ENCODE measurements at regions not wholly inside any gene's neighbourhood (a gene's known extent, or its start where the extent isn't known, plus 50 kb on each side); places are given as distances from the start of the nearest gene placed in this dataset.

DNA sequence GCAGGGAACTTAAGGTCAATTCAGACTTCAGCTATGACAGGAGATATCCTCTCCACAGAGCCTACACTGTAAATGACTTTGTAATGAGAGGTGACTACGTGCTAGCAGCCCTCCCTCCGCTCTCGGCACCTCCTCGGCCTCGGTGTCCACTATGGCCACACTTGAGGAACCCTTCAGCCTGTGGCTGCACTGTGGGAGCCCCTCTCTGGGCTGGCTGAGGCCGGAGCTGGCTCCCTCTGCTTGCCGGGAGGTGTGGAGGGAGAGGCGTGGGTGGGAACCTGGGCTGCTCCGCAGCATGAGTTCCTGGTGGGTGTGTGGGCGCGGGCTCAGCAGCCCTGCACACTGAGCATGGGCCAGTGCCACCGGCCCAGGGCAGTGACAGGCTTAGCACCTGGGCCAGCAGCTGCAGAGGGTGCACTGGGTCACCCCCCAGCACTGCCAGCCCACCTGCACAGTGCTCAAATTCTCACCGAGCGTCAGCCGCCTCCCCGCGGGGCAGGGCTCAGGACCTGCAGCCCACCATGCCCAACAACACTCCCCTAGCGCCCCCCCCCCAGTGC lies 137.6 kb upstream of the SPACA7 start:
- peaks cover 12% of the 10 kb centered on the region; the same call in 2 of the 3 replicates for H3K36me3 Mint-ChIP-seq (ENCODE audit: low read depth)
- no peak for DNase-seq (ENCODE audit: low spot score)
- Histone ChIP-seq H3K4me2 (no peak overlapping the region), H4K20me1 (replicated peaks; ENCODE audit: insufficient read depth) (no peaks in the 10 kb centered on the region), H3K36me3 (ENCODE audit: insufficient read depth) (no peaks in the 10 kb centered on the region), H3K27ac (ENCODE audit: low read depth) (no peak overlapping the region), H3K4me1 (ENCODE audit: insufficient read depth) (peaks cover under 1% of the 10 kb centered on the region; the same call in 1 of the 2 replicates), H2AFZ (no peak overlapping the region), H3K79me2 (replicated peaks; ENCODE audit: insufficient read depth) (no peaks in the 10 kb centered on the region), H3K27me3 (ENCODE audit: insufficient read depth) (no peaks in the 10 kb centered on the region), H3K9me2 (ENCODE audit: insufficient read depth) (no peaks in the 10 kb centered on the region; the same call in 1 of the 2 replicates), H3K4me3 (no peak overlapping the region), H3F3A (replicated peaks; ENCODE audit: low read depth) (no peaks in the 10 kb centered on the region)
- no peak overlapping the region for H3K4me3 Mint-ChIP-seq
- peaks cover 17% of the 10 kb centered on the region for H3K9me3 Mint-ChIP-seq
- no peak overlapping the region for H3K27ac Mint-ChIP-seq
- H3K4me1 Mint-ChIP-seq, result no peaks in the 10 kb centered on the region
- TF ChIP-seq, protein P1, sequence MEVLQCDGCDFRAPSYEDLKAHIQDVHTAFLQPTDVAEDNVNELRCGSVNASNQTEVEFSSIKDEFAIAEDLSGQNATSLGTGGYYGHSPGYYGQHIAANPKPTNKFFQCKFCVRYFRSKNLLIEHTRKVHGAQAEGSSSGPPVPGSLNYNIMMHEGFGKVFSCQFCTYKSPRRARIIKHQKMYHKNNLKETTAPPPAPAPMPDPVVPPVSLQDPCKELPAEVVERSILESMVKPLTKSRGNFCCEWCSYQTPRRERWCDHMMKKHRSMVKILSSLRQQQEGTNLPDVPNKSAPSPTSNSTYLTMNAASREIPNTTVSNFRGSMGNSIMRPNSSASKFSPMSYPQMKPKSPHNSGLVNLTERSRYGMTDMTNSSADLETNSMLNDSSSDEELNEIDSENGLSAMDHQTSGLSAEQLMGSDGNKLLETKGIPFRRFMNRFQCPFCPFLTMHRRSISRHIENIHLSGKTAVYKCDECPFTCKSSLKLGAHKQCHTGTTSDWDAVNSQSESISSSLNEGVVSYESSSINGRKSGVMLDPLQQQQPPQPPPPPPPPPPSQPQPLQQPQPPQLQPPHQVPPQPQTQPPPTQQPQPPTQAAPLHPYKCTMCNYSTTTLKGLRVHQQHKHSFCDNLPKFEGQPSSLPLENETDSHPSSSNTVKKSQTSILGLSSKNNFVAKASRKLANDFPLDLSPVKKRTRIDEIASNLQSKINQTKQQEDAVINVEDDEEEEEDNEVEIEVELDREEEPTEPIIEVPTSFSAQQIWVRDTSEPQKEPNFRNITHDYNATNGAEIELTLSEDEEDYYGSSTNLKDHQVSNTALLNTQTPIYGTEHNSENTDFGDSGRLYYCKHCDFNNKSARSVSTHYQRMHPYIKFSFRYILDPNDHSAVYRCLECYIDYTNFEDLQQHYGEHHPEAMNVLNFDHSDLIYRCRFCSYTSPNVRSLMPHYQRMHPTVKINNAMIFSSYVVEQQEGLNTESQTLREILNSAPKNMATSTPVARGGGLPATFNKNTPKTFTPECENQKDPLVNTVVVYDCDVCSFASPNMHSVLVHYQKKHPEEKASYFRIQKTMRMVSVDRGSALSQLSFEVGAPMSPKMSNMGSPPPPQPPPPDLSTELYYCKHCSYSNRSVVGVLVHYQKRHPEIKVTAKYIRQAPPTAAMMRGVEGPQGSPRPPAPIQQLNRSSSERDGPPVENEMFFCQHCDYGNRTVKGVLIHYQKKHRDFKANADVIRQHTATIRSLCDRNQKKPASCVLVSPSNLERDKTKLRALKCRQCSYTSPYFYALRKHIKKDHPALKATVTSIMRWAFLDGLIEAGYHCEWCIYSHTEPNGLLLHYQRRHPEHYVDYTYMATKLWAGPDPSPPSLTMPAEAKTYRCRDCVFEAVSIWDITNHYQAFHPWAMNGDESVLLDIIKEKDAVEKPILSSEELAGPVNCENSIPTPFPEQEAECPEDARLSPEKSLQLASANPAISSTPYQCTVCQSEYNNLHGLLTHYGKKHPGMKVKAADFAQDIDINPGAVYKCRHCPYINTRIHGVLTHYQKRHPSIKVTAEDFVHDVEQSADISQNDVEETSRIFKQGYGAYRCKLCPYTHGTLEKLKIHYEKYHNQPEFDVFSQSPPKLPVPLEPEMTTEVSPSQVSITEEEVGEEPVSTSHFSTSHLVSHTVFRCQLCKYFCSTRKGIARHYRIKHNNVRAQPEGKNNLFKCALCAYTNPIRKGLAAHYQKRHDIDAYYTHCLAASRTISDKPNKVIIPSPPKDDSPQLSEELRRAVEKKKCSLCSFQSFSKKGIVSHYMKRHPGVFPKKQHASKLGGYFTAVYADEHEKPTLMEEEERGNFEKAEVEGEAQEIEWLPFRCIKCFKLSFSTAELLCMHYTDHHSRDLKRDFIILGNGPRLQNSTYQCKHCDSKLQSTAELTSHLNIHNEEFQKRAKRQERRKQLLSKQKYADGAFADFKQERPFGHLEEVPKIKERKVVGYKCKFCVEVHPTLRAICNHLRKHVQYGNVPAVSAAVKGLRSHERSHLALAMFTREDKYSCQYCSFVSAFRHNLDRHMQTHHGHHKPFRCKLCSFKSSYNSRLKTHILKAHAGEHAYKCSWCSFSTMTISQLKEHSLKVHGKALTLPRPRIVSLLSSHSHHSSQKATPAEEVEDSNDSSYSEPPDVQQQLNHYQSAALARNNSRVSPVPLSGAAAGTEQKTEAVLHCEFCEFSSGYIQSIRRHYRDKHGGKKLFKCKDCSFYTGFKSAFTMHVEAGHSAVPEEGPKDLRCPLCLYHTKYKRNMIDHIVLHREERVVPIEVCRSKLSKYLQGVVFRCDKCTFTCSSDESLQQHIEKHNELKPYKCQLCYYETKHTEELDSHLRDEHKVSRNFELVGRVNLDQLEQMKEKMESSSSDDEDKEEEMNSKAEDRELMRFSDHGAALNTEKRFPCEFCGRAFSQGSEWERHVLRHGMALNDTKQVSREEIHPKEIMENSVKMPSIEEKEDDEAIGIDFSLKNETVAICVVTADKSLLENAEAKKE (CRISPR knock-in tag; IDR thresholded peaks at IDR 0.05), result no peak
- TF ChIP-seq STAT1 (IDR thresholded peaks at IDR 0.05; ENCODE audit: unreplicated experiment) (no peak), JUNB (IDR thresholded peaks at IDR 0.05; ENCODE audit: unreplicated experiment) (no peak), ZNF114 (CRISPR knock-in tag; IDR thresholded peaks at IDR 0.05) (no peak), NANOG (IDR thresholded peaks at IDR 0.05; ENCODE audit: borderline replicate concordance) (no peak), POLR2AphosphoS5 (IDR thresholded peaks at IDR 0.05; ENCODE audit: low read depth) (no peak)
- TF ChIP-seq, protein P2, sequence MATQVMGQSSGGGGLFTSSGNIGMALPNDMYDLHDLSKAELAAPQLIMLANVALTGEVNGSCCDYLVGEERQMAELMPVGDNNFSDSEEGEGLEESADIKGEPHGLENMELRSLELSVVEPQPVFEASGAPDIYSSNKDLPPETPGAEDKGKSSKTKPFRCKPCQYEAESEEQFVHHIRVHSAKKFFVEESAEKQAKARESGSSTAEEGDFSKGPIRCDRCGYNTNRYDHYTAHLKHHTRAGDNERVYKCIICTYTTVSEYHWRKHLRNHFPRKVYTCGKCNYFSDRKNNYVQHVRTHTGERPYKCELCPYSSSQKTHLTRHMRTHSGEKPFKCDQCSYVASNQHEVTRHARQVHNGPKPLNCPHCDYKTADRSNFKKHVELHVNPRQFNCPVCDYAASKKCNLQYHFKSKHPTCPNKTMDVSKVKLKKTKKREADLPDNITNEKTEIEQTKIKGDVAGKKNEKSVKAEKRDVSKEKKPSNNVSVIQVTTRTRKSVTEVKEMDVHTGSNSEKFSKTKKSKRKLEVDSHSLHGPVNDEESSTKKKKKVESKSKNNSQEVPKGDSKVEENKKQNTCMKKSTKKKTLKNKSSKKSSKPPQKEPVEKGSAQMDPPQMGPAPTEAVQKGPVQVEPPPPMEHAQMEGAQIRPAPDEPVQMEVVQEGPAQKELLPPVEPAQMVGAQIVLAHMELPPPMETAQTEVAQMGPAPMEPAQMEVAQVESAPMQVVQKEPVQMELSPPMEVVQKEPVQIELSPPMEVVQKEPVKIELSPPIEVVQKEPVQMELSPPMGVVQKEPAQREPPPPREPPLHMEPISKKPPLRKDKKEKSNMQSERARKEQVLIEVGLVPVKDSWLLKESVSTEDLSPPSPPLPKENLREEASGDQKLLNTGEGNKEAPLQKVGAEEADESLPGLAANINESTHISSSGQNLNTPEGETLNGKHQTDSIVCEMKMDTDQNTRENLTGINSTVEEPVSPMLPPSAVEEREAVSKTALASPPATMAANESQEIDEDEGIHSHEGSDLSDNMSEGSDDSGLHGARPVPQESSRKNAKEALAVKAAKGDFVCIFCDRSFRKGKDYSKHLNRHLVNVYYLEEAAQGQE (IDR thresholded peaks at IDR 0.05; ENCODE audit: unreplicated experiment), result no peak
- H3K27me3 Mint-ChIP-seq (ENCODE audit: insufficient read depth, low read depth, poor library complexity), result peaks cover 11% of the 10 kb centered on the region
- no peak for ATAC-seq

All from GM23338 (cell line).